HCT116 (cell line): ENCODE measurements at regions not wholly inside any gene's neighbourhood (a gene's known extent, or its start where the extent isn't known, plus 50 kb on each side); places are given as distances from the start of the nearest gene placed in this dataset.

ENCODE experiments used
- ATAC-seq: fragments of 200-7000 bp; cut with Tn5 transposase; 2 replicates; pipeline ENCODE4 v1.9.1; 2020; ENCODE audit warnings: mild to moderate bottlenecking, moderate library complexity
- BruUV-seq: library from RNA; stranded (reverse); fragments of 400-500 nt; replicated peaks from 2 replicates; lab custom pipeline; 2021; lab: Mats Ljungman, UMichigan
- CTCF ChIA-PET: fragments of 300-600 bp; sonication (Branson Sonifier 250); formaldehyde crosslinking; loops from one replicate; lab custom pipeline; 2021; ENCODE audit warnings: antibody characterized with exemption; lab: Charles Lee
- POLR2A ChIA-PET: fragments of 300-600, 350-600 bp; sonication (Branson Sonifier 250); formaldehyde crosslinking; loops from one replicate; lab custom pipeline; 2021; ENCODE audit warnings: antibody characterized with exemption; lab: Charles Lee
- RAD21 ChIA-PET, 2 experiments: fragments of 300-600 bp; sonication (Branson Sonifier 250); formaldehyde crosslinking; loops; one replicate each; lab custom pipeline; 2023; ENCODE audit warnings: low total read pairs in 2 of 2; ENCODE audit not compliant: uncharacterized antibody in 2 of 2, unreplicated experiment in 2 of 2, low non-redundant PET in 1 of 2; lab: Charles Lee
- DNase-seq: peaks from one replicate; pipeline ENCODE4 v3.0.0-alpha.2; 2010; ENCODE audit warnings: low read depth, low spot score
- H2AFZ ChIP-seq: fragments of 200-600 bp; shearing (Covaris generic), sonication (generic); 2 replicates; pipeline ENCODE4 v1.6.1; 2017; ENCODE audit warnings: low read depth, mixed run types, mixed read lengths, antibody characterized with exemption, low read length; ENCODE audit not compliant: poor library complexity, severe bottlenecking
- H3K27ac ChIP-seq: 2 replicates; pipeline ENCODE4 v1.5.1; 2012; ENCODE audit warnings: low read depth, low read length
- H3K27me3 ChIP-seq: fragments of 200-600 bp; sonication (generic); 2 replicates; pipeline ENCODE4 v1.6.1; 2016; ENCODE audit warnings: mixed run types, low read length, mixed read lengths; ENCODE audit not compliant: insufficient read depth
- H3K36me3 ChIP-seq, 2 experiments: fragments of 200-500 bp in 1 of 2; fragments of 200-600 bp in 1 of 2; sonication (Bioruptor generic) in 1 of 2; sonication (generic) in 1 of 2; 2 replicates each; pipeline versions ENCODE4 v1.5.1 to v1.6.1; 2014 to 2016; ENCODE audit warnings: low read length in 2 of 2, inconsistent platforms in 1 of 2, mixed read lengths in 1 of 2, mixed run types in 1 of 2; ENCODE audit not compliant: insufficient read depth in 2 of 2, control insufficient read depth in 1 of 2
- H3K4me1 ChIP-seq, 2 experiments: fragments of 200-600 bp in 1 of 2; sonication (generic) in 1 of 2; 2 replicates each; pipeline versions ENCODE4 v1.5.1 to v1.6.1; 2012 to 2017; ENCODE audit warnings: low read length in 2 of 2, inconsistent platforms in 1 of 2, mild to moderate bottlenecking in 1 of 2, mixed read lengths in 1 of 2, mixed run types in 1 of 2, moderate library complexity in 1 of 2; ENCODE audit not compliant: insufficient read depth in 2 of 2, control insufficient read depth in 1 of 2
- H3K4me2 ChIP-seq: fragments of 200-600 bp; sonication (generic); 2 replicates; pipeline ENCODE4 v1.6.1; 2017; ENCODE audit warnings: mixed run types, low read length, mixed read lengths
- H3K4me3 ChIP-seq, 2 experiments: fragments of 200-600 bp in 1 of 2; sonication (generic) in 1 of 2; replicated peaks in 1 of 2; 2 replicates each; pipeline ENCODE4 v1.5.1; 2011 to 2016; ENCODE audit warnings: low read length in 2 of 2, control low read depth in 1 of 2, low read depth in 1 of 2, mild to moderate bottlenecking in 1 of 2, mixed read lengths in 1 of 2, mixed run types in 1 of 2
- H3K79me2 ChIP-seq: fragments of 200-600 bp; sonication (generic); 2 replicates; pipeline ENCODE4 v1.6.1; 2017; ENCODE audit warnings: mild to moderate bottlenecking, mixed run types, low read length, moderate library complexity, mixed read lengths; ENCODE audit not compliant: insufficient read depth
- H3K9ac ChIP-seq: fragments of 200-600 bp; sonication (generic); 2 replicates; pipeline ENCODE4 v1.6.1; 2016; ENCODE audit warnings: low read length, mixed read lengths
- H3K9me2 ChIP-seq: fragments of 200-600 bp; sonication (generic), shearing (Covaris generic); 2 replicates; pipeline ENCODE4 v1.6.1; 2017; ENCODE audit warnings: mixed run types, mild to moderate bottlenecking, moderate library complexity; ENCODE audit not compliant: insufficient read depth
- H3K9me3 ChIP-seq, 2 experiments: fragments of 200-500 bp in 1 of 2; fragments of 200-600 bp in 1 of 2; sonication (Bioruptor generic) in 1 of 2; sonication (generic) in 1 of 2; 2 replicates each; pipeline ENCODE4 v1.6.1; 2014 to 2017; ENCODE audit warnings: low read length in 2 of 2, mixed read lengths in 2 of 2, inconsistent platforms in 1 of 2, low read depth in 1 of 2, mild to moderate bottlenecking in 1 of 2, mixed run types in 1 of 2, moderate library complexity in 1 of 2; ENCODE audit not compliant: control insufficient read depth in 1 of 2, insufficient read depth in 1 of 2
- H4K20me1 ChIP-seq: fragments of 200-600 bp; sonication (generic), shearing (Covaris generic); 2 replicates; pipeline ENCODE4 v1.6.1; 2017; ENCODE audit warnings: mixed run types, mild to moderate bottlenecking, moderate library complexity; ENCODE audit not compliant: insufficient read depth
- ATF3 ChIP-seq: IDR thresholded peaks from 2 replicates; pipeline ENCODE4 v1.6.1; 2012
- CEBPB ChIP-seq: IDR thresholded peaks from 2 replicates; pipeline ENCODE4 v1.6.1; 2012; ENCODE audit warnings: low read depth
- EGR1 ChIP-seq: IDR thresholded peaks from 2 replicates; pipeline ENCODE4 v1.6.1; 2012; ENCODE audit warnings: low read depth
- ELF1 ChIP-seq: IDR thresholded peaks from 2 replicates; pipeline ENCODE4 v1.6.1; 2012; ENCODE audit warnings: low read depth, borderline replicate concordance
- EZH2phosphoT487 ChIP-seq: fragments of 200-600 bp; IDR thresholded peaks from 2 replicates; pipeline ENCODE4 v1.6.1; 2018; ENCODE audit warnings: antibody characterized with exemption, borderline replicate concordance
- FOSL1 ChIP-seq: IDR thresholded peaks from 2 replicates; pipeline ENCODE4 v1.6.1; 2012; ENCODE audit warnings: low read depth
- POLR2A ChIP-seq: IDR thresholded peaks from 2 replicates; pipeline ENCODE4 v1.7.0; 2011; ENCODE audit warnings: borderline replicate concordance; ENCODE audit not compliant: insufficient read depth, insufficient read length; ENCODE audit errors: extremely low read depth
- POLR2AphosphoS5 ChIP-seq: IDR thresholded peaks from 2 replicates; pipeline ENCODE4 v1.6.1; 2011; ENCODE audit warnings: mild to moderate bottlenecking, low read depth, low read length, moderate library complexity
- RAD21 ChIP-seq: IDR thresholded peaks from 2 replicates; pipeline ENCODE4 v1.6.1; 2012; ENCODE audit warnings: low read depth, mild to moderate bottlenecking
- SIN3A ChIP-seq: IDR thresholded peaks from 2 replicates; pipeline ENCODE4 v1.6.1; 2012; ENCODE audit warnings: low read depth
- SP1 ChIP-seq: IDR thresholded peaks from 2 replicates; pipeline ENCODE4 v1.6.1; 2012; ENCODE audit warnings: low read depth
- SRF ChIP-seq: IDR thresholded peaks from 2 replicates; pipeline ENCODE4 v1.6.1; 2012; ENCODE audit warnings: low read depth
- YY1 ChIP-seq: IDR thresholded peaks from 2 replicates; pipeline ENCODE4 v1.6.1; 2011; ENCODE audit warnings: low read length, low read depth, moderate library complexity, mild to moderate bottlenecking; ENCODE audit not compliant: insufficient replicate concordance; ENCODE audit errors: extremely low read depth
- ZNF274 ChIP-seq: fragments of 200-500 bp; sonication (Bioruptor generic); IDR thresholded peaks from 2 replicates; pipeline ENCODE4 v1.6.1; 2014; ENCODE audit warnings: mild to moderate bottlenecking, low read depth, low read length, inconsistent platforms
- intact Hi-C: fragments of 100-400 bp; cut with micrococcal nuclease; formaldehyde crosslinking; loops from 2 replicates; pipeline ENCODE4 v1.10.0; 2022
- TF ChIP-seq, protein P1 (sequence below): IDR thresholded peaks from 2 replicates; pipeline ENCODE4 v1.6.1; 2012; ENCODE audit warnings: low read depth

GRCh38 chrX:42837101-42837726 lies 59.3 kb upstream of the PPP1R2C start:
- Histone ChIP-seq H2AFZ (no peak overlapping the region), H3K36me3 (no peaks in the 10 kb centered on the region), H3K27ac (no peak overlapping the region), H3K79me2 (no peaks in the 10 kb centered on the region), H3K4me1 (no peaks in the 10 kb centered on the region), H3K4me3 (no peak overlapping the region), H3K9me3 (no peaks in the 10 kb centered on the region), H3K4me2 (no peak overlapping the region), H3K9me2 (no peaks in the 10 kb centered on the region), H3K9ac (no peak overlapping the region), H3K27me3 (no peaks in the 10 kb centered on the region), H4K20me1 (no peaks in the 10 kb centered on the region)
- intact Hi-C loops: no loop called here
- no peak for DNase-seq
- ATAC-seq: no peak
- CTCF ChIA-PET: no interaction called here
- TF ChIP-seq EGR1 (no peak), POLR2A (no peak), YY1 (no peak), ELF1 (no peak), CEBPB (no peak), ATF3 (no peak), SP1 (no peak), FOSL1 (no peak), POLR2AphosphoS5 (no peak), ZNF274 (no peak), EZH2phosphoT487 (no peak), SIN3A (no peak), SRF (no peak), RAD21 (no peak)
- TF ChIP-seq, protein P1, sequence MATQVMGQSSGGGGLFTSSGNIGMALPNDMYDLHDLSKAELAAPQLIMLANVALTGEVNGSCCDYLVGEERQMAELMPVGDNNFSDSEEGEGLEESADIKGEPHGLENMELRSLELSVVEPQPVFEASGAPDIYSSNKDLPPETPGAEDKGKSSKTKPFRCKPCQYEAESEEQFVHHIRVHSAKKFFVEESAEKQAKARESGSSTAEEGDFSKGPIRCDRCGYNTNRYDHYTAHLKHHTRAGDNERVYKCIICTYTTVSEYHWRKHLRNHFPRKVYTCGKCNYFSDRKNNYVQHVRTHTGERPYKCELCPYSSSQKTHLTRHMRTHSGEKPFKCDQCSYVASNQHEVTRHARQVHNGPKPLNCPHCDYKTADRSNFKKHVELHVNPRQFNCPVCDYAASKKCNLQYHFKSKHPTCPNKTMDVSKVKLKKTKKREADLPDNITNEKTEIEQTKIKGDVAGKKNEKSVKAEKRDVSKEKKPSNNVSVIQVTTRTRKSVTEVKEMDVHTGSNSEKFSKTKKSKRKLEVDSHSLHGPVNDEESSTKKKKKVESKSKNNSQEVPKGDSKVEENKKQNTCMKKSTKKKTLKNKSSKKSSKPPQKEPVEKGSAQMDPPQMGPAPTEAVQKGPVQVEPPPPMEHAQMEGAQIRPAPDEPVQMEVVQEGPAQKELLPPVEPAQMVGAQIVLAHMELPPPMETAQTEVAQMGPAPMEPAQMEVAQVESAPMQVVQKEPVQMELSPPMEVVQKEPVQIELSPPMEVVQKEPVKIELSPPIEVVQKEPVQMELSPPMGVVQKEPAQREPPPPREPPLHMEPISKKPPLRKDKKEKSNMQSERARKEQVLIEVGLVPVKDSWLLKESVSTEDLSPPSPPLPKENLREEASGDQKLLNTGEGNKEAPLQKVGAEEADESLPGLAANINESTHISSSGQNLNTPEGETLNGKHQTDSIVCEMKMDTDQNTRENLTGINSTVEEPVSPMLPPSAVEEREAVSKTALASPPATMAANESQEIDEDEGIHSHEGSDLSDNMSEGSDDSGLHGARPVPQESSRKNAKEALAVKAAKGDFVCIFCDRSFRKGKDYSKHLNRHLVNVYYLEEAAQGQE: no peak
- BruUV-seq: no TSS peak
- RAD21 ChIA-PET: no interaction called here
- POLR2A ChIA-PET: interaction anchor here (0.7 kb wide), 1 partner anchor 239 kb away, joined by 4 read pairs; no protein-coding TSS in a partner anchor
